ENCODE measurements at regions not wholly inside any gene's neighbourhood (a gene's known extent, or its start where the extent isn't known, plus 50 kb on each side); places are given as distances from the start of the nearest gene placed in this dataset.
"Not testable (repeated sequence)": the region's sequence is repeated elsewhere in the genome, so short reads cannot be mapped to it uniquely, and the experiment has no call there.

DNA sequence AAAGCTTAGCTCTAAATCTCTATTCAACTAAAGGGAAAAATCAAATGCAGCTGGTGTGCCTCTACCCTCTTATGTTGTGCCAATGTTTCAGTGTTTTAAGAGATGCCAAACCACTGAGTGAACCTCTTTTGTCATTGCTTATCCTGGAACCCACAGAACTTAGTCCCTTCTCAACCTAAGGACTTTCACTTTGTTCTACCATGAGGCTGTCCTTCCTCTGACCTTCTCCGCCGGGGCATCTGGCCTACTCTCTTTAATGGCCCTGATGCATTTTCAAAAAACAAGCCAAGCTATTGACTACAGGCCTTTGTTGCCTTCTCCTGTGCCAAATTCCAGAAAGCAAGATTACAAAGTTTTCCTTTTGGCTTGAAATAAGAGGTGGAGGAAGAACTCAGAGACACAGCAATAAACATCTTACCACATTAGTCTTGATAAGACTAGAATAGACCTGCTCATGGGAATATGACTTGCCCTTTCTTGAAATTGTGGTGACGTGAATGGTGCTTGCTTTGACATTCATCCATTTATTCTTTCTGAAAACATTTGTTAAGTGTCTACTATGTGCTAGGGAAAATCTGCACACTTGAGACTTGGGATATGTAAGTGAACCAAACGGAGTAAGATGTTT is 253.2 kb upstream of the SMIM30 start:
- no peak for DNase-seq

DNA sequence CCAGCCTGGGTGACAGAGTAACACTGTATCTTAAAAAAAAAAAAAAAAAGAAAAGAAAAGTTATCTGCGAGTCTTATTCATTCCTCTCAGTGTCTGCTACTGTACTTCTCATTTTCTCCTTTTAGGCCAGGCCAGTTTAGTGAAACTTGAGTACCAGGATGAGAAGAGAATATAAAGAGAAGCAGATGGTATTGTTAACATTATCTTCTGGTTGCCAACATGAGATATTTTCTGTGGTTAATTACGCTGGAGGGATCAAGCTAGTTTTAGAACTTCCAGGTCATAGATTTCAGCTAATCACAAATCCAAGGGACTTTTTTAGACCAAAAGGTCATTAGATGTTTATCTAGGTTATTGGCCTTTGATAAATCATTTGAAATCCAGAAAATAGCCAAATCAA is 252.6 kb upstream of the SMIM30 start:
- no peak for DNase-seq

DNA sequence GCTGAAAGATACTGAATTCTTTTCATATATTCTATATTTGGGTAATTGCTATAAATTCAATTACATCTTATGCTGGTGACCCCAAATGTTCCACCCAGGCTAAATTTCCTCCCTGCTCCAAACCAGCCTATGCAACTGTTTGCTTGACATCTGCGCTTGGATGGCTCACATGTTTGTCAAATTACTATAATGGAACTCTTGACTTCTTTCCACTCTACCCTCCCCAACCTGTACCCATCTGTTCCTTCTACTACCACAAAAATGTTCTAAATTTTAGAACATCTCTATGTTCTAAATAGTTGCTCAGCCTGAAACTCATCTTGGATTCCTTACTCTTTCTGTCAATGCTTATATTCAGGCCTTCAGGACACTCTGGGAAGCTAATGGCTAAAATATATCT is 249.9 kb upstream of the SMIM30 start:
- no peak for DNase-seq

DNA sequence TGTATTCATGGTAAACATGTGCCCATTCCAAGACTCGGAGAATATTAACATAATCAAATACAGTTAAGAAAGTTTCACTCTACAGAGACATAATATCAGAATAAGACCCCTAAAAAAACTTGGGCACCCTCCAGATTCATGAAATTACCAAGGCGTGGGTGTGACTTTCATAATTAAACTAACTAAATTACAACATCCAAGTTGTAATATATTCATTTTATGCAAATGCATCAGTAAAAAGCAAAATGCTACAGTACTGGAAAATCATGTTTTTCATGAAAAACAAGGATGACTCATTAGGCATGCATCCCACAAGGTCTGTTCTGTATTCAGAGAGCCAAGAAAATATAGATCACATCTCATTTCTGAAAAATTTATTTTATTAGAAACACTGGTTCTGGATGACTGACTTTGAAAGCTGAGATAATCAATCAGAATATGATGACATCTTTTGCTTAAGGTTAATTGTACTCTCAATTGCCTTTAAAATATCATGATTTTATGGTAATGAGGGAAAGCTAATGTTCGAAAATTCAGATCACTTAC is 248.8 kb upstream of the SMIM30 start:
- no peak for DNase-seq

DNA sequence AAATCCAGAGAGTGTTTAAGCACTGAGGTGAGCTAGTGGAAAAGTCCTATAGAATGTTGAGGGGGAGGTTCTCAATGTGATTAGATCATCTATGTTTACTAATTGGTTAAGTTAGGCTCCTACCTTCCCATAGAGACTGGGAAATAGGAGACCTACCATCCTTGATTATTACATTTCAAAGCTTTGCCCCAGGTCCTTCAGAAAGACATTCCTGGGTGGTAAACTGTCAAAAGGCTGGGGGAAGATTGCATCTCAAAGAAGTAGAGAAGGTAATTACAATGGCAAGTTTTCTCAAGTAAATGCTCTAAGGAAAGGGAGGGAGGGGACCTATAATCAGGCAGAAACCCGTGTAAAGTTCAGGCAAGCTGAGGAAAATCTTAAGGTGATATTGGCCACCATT is 247.8 kb upstream of the SMIM30 start:
- no peak for DNase-seq

DNA sequence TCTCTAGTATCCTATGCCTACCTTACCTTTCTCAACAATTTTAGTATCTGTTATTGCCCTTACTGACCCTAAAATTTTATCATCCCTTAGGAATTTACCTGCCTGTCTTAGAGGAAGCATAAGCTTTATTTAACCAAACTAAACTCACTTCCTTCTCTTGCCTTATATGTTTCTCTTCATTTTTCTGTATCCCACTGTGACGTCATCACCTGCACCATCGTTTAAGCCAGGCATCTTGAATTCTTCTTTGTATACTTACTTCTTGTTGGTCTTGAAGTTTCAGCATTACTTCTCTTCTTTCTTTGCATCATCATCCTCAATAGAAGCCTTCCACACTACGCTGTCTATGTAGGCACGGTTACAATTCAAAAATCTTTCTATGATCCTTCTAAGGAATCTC is 231.0 kb upstream of the SMIM30 start:
- no peak for DNase-seq

DNA sequence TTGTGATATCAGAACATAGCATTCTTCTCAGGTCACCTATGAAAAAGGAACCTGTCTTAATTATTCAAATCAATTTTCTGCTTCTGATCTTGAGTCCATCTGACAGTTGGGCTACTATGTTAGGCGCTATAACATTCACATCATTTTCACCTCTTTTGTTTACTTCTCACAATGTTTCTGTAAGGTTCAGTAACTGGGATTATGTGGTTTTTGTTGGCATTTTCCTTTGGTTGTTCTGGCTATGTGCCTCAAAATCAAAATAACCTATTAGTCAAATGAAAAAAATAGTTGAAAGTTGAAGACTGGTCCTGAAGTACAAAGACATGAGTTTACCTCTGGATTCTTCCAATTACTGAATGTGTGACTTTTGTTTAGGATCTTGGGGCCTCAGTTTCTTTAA is 221.3 kb upstream of the SMIM30 start:
- no peak for DNase-seq

DNA sequence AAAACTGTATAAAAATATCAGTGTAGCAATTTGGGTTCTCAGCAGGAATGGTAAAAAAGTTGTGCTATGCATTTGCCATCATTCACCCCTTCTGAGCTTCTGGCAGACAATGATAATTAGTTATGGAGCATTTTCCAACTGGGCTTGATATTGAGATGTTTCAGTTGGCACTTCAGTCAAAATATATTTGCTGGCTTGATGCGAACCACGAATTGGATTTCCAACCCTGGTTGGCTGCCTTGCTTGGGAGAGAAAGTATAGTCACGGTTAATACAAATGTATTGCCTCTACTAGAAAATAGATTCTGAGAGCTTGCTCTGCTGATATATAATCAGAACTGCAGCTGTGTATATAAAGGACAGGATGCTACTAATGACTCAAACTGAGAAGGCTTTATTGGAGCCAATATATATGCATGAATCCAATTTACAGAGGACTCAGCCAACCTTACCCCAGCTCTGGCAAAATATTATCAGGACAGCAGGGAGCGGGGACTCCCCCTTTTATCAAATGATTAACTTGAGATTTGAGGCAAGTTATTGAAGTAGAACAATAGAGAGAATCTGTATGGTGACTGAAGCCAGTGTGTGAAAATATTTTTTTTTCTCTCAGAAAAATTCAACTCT is 219.8 kb upstream of the SMIM30 start:
- no peak for DNase-seq

DNA sequence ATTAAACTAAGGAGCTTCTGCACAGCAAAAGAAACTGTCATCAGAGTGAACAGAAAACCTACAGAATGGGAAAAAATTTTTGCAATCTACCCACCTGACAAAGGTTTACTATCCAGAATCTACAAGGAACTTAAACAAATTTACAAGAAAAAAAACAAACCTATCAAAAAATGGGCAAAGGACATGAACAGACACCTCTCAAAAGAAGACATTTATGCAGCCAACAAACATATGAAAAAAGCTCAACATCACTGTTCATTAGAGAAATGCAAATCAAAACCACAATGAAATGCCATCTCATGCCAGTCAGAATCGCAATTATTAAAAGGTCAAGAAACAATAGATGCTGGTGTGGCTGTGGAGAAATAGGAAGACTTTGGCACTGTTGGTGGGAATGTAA is 218.5 kb upstream of the SMIM30 start:
- DNase-seq: not testable (repeated sequence)

DNA sequence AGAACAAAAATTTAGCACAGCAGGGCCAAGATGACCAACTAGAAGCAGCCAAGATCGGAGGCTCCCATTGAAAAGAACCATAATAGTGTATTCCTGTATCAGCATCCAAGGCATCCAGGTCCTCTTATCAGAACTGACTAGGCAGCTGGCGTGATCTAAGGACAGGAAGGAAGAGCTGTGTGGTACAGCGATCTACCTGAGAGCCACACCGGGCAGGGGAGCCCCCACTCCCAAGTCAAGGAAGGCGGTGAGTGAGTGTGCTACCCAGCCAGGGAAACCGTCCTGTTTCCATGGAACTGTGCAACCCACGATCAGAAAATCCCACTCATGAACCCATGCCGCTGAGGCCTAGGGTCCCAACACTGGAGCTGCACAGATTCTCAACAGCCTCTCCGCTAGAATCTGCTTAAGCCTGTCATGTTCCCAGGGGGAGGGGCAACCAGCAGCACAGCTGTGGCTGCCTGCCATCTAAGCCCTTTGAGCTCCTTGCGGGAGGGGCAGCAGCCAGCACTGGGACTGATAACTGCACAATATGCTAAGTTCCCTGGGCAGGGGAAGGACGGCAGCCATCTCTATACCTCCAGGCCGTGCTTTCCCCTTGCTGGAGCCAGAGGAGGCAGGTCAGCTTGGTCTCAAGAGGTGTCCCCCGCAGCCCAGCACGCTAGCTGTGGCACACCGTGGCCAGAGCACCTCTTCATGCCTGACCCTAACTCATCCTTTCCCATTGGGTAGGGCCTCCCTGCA is 213.0 kb upstream of the SMIM30 start:
- no peak for DNase-seq

DNA sequence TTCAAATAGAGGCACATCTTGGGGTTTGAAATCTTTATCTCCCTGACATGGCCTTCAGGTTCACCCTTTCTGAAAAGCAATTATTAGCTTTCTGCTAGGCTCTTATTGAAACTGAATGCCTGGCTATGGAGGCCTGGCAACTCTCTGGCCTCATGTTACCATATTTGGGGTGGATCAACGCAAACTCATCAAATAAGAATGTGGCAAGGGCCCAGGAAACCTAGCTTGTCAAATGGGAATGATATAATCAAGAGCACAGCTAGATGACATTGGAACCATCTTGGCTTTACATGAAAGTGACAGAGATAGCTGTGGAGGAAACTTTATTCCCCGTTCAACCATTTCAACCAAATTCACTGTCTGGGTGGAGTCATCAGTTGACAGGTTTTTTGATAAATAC is 202.8 kb upstream of the SMIM30 start:
- DNase-seq: no peak

DNA sequence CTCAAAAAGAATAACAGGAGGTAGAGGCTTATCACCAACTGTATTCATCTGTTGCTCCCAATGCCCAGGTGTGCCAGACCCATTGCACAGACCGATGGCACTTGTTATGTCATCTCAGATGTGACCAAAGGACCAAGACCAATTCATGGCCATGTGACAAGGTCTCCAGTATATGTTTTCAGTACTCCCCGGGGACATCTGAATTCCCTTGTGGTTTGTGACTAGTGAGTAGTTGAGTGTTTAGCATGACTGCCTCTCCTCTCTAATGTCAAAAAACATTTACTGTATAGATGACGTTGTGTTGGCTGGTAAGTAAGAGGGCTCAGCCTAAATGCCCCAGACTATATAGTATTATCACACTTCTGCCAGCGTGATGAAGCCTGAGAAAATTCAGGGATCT is 202.1 kb upstream of the SMIM30 start:
- no peak for DNase-seq

DNA sequence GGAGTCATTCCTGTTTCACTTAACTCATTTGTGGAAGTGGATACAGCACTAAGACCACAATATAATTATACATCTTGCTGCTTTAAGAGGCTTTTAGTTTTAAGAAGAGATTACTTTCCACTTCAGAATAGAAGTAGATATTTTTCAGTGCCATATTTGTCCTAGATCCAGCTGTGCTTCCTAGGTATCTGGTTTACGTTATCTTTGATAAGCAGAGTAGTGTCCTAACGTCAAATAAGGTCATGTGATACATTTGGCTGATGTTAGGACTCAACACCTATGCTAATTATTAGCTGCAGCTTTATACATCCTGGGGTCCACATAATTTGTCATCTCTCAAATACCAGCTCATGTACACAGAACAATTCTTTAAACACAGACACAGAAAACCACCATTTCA is 196.2 kb upstream of the SMIM30 start:
- no peak for DNase-seq

DNA sequence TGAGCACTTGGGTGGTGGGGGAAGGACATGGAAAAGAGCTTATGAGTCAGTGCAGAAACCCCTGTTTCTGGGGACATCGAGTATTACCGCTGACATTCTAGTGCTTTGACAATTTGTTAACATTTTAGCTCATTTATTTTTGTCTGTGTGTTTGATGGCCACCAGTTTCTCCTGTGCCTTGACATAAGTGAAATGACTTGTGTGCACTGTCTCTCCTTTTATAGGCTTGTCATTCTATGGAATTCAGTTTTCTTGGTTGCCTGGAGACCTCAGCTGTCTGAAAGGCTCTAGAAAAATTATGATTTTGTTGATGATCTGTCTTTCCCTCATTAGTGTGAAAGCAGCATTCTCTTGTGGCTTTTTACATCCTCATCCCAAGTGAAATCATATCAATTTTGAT is 190.0 kb upstream of the SMIM30 start:
- DNase-seq: no peak

DNA sequence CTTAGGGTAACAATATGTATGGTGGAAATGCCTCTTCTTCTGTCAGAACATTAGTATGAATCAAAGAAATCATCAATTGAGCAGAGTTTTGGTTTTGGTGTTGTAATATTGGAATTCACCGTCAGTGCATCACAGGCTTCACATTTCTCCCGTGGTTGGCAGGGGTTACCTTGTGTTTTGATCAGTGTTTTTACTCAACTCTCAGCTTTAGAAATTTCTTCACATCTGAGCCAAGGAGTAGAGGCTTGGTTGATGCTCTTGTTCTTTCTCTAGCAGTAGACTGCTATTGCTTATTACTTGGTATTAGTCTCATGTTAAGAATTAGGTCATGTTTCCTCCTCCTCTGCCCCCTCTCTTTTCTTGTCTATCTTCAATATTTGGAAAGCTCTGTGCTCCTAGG is 188.8 kb upstream of the SMIM30 start:
- DNase-seq: no peak

DNA sequence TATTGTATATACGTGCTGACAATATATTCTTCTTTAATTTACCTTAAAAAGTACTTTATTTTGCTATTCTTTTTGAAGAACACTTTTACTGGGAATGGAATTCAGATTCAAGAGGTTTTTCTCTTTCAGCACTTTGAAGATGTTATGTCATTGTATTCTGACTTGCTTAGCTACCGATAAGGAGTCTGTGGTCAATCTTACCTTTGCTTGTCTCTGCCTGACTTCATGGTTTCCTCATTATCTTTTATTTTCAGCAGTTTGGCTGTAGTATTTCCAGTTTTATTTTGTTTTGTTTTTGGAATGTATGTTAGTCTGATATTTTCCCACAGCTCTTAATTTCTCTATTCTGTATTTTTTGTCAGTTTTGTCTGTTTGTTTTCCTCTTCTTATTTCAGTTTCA is 187.9 kb upstream of the SMIM30 start:
- DNase-seq: no peak

DNA sequence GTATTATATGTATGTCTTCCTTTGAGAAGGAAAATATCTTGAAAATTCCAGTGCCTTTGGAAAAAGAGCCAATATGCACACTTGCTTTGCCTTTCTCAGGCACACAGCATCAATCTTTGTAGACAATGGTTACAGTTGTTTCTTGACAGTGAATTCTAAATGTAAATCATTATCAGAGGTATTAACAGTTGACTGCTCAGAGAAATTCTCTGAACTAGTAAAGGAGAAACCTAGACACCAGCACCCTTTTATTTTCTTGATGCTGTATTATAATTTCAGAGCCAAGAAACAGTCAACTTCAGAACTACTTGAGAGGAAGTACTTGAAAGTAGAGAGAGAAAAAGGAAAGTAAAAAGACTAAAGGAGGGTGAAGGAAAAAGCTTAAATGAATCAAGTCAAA is 185.8 kb upstream of the SMIM30 start:
- DNase-seq: no peak

DNA sequence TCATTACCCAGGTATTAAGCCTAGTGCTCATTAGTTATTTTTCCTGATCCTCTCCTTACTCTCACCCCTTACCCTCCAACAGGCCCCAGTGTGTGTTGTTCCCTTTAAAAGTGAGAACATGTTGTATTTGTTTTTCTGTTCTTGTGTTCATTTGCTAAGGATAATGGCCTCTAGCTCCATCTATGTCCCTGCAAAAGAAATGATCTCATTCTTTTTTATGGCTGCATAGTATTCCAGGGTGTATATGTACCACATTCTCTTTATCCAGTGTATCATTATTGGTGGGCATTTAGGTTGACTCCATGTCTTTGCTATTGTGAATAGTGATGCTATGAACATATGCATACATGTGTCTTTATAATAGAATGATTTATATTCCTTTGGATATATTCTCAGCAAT is 185.0 kb upstream of the SMIM30 start:
- not testable (repeated sequence) for DNase-seq

DNA sequence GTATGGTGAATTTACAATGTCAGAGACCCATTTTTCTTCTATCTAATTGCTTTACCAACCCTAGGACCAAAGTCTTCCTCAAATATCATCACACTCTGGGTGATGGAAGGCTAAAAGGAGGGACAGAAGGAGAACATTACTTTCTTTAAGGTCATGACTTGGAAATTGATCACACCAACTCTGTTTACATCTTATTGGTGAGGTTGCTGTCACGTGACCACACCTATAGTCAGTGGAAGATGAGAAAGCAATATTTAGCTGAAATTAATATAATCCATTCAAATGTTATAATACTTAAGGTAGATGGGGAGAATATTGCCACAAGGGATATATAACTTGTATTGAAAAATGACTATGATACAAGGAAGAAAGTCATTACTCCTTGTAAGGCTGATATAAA is 183.6 kb upstream of the SMIM30 start:
- DNase-seq: no peak

DNA sequence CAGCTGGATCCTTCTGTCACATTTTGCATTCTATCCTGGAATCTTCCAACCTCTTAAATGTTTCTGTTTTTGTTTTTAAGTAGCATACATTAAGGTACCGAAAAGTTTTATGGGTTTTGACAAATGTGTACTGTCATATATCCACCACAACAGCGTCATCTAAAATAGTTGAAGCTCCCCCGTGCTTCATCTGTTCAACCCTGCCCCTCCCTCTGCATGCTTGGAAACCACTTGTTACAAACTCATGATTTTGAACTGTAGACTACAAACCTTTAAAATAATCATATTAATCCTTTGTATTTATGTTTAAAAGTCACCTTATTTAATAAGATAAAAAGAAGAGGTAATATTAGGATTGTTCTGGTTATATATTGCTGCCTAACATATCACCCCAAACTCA is 182.8 kb upstream of the SMIM30 start:
- no peak for DNase-seq

DNA sequence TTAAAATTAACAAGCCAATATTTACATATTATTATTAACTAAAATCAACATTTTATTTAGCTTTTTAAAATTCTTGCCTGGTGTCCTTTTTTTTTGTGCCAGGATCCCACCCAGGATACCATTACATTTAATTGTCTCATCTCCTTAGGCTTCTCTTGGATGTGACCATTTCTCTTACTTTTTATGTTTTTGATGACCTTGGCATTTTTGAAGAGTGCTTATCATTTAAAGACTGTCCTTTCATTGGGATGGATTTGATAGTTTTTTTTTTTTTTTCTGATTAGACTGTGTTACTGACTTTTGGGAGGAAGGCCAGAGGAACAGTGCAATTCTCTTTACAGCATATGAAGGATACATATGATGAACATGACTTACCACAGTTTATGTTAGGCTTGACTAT is 181.4 kb upstream of the SMIM30 start:
- no peak for DNase-seq

DNA sequence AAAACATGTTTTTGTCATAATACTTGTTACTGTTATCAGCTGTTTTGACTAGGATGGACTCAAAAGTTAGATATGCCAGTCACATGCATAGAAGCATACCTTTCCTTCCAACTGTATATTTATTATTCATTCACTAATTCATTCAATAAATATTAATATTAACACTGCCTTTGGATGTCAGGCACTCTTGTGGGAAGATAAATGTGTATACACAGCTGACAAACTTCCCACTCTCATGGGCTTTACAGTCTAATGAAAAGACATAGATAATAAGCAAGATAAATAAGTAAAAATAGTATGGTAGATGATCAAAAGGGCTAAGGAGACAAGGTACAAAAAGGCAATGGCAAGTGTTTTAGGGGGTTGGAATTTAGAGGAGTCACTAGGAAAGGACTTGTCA is 180.1 kb upstream of the SMIM30 start:
- DNase-seq: no peak

DNA sequence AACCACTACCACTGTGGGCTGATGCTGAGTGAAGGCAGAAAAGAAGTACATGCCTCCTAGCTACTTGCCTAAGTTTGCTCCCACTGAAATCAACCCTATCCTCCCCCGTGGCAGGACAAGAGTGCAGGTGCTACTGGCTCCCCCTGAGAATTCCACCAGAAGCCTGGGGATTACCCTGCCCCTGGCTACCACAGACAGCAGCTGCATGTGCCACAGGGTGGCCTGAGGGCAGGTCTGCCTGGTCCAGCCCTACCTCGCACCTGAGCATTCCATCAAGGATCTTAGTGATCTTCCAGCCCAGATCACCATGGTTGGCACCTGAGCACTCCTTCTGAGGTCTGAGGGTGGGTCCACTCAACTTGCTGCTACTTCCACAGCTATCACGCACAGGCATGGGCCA is 176.4 kb upstream of the SMIM30 start:
- DNase-seq: no peak

DNA sequence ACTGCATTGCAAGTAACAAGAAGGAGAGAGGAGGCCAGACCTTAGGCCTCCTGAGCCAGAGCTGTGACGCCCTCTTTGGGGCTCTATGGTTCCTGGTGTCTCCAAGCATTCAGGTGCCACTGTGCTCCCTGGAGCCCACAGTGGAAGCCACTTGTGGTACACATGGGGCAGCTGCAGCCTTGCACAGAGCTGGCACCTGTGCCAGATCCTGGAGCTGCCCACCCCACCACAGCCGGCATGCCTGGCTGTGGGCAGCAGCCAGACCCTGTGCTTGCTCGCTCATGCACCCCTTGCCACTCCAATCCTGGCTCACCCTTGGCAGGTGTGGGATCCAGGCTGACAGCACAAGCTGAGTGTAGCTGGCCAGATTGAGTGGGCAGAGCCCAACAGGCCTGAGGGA is 173.8 kb upstream of the SMIM30 start:
- no peak for DNase-seq

All from inflammatory macrophage treated with lipopolysaccharide for 4 hours (primary cell).